Breast epithelium (tissue), 4 donors: ENCODE measurements at regions not wholly inside any gene's neighbourhood (a gene's known extent, or its start where the extent isn't known, plus 50 kb on each side); places are given as distances from the start of the nearest gene placed in this dataset.

Experiments used
- DNase-seq, 2 donors: peaks; one replicate each; pipeline ENCODE4 v3.0.0-alpha.2; 2019; ENCODE audit warnings: low spot score in 2 of 2
- H3K27ac ChIP-seq, 2 donors: fragments of 200-600 bp; sonication (generic) in 1 of 2; one replicate each; pipeline ENCODE4 v1.5.1; 2016 to 2019; ENCODE audit warnings: mild to moderate bottlenecking in 1 of 2
- H3K27me3 ChIP-seq, 2 donors: fragments of 200-600 bp; sonication (generic) in 1 of 2; one replicate each; pipeline versions ENCODE4 v1.5.1 to v1.6.0; 2017 to 2019; ENCODE audit warnings: control low read depth in 1 of 2, mild to moderate bottlenecking in 1 of 2
- H3K36me3 ChIP-seq: fragments of 200-600 bp; one replicate; pipeline ENCODE4 v1.5.1; 2019
- H3K4me1 ChIP-seq, 2 donors: fragments of 200-600 bp; sonication (generic); one replicate each; pipeline ENCODE4 v1.5.1; 2016 to 2019; ENCODE audit warnings: control low read depth in 1 of 2
- H3K4me3 ChIP-seq, 3 donors: fragments of 200-600 bp; sonication (generic); 1 replicate in 2 of 3; 2 replicates in 1 of 3; pipeline ENCODE4 v1.5.1; 2016 to 2019; ENCODE audit warnings: mild to moderate bottlenecking in 3 of 3, moderate library complexity in 2 of 3
- H3K9me3 ChIP-seq, 2 donors: fragments of 200-600 bp; sonication (generic) in 1 of 2; one replicate each; pipeline ENCODE4 v1.5.1; 2016 to 2019; ENCODE audit warnings: control low read depth in 1 of 2
- POLR2A ChIP-seq: fragments of 450-650 bp; IDR thresholded peaks from one replicate; pipeline ENCODE4 v1.6.1; 2016; ENCODE audit warnings: antibody characterized with exemption, mild to moderate bottlenecking, moderate library complexity
- POLR2AphosphoS5 ChIP-seq, 3 donors: sonication (generic); formaldehyde crosslinking; IDR thresholded peaks; one replicate each; pipeline ENCODE4 v1.6.1; 2017; ENCODE audit warnings: antibody characterized with exemption in 3 of 3
- intact Hi-C: fragments of 100-400 bp; cut with DNase I; formaldehyde crosslinking; loops from one replicate; pipeline ENCODE4 v1.15.1; 2023; ENCODE audit warnings: low total_unique reads
- TF ChIP-seq, protein P1 (sequence below), 3 donors: fragments of 450-650 bp; IDR thresholded peaks; one replicate each; pipeline ENCODE4 v1.5.1; 2016 to 2017; ENCODE audit warnings: antibody characterized with exemption in 3 of 3, mild to moderate bottlenecking in 3 of 3, moderate library complexity in 3 of 3

DNA sequence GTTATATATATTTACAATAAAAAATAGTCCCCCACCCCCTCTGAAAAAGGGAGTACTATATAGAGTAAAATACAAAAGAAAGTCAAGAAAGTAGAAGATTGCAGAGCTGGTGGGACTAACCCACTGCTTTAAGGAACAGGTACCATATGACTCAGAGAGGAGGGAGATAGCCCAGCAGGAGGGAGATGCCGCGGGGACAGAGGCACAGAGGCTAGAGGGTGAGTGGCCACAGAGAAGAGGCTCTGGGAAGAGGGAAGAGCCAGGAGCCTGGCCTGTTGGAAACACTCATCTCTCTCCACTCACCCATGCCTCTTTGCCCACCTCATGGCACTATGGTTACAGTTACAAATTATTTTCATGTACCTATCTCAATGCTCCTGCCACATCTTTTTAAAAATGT, 53.6 kb upstream of the LYVE1 start:
- Histone ChIP-seq H3K9me3 (no peaks in the 10 kb centered on the region), H3K27ac (no peak overlapping the region), H3K4me1 (no peaks in the 10 kb centered on the region), H3K4me3 (no peak overlapping the region), H3K36me3 (no peaks in the 10 kb centered on the region), H3K27me3 (no peaks in the 10 kb centered on the region)
- no peak for DNase-seq
- TF ChIP-seq, protein P1, sequence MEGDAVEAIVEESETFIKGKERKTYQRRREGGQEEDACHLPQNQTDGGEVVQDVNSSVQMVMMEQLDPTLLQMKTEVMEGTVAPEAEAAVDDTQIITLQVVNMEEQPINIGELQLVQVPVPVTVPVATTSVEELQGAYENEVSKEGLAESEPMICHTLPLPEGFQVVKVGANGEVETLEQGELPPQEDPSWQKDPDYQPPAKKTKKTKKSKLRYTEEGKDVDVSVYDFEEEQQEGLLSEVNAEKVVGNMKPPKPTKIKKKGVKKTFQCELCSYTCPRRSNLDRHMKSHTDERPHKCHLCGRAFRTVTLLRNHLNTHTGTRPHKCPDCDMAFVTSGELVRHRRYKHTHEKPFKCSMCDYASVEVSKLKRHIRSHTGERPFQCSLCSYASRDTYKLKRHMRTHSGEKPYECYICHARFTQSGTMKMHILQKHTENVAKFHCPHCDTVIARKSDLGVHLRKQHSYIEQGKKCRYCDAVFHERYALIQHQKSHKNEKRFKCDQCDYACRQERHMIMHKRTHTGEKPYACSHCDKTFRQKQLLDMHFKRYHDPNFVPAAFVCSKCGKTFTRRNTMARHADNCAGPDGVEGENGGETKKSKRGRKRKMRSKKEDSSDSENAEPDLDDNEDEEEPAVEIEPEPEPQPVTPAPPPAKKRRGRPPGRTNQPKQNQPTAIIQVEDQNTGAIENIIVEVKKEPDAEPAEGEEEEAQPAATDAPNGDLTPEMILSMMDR (IDR thresholded peaks at IDR 0.05): no peak
- TF ChIP-seq POLR2AphosphoS5 (IDR thresholded peaks at IDR 0.05) (no peak), POLR2A (no peak)
- intact Hi-C loops: loop anchor here (10.0 kb wide), 1 partner anchor 113 kb away; no protein-coding TSS in a partner anchor

DNA sequence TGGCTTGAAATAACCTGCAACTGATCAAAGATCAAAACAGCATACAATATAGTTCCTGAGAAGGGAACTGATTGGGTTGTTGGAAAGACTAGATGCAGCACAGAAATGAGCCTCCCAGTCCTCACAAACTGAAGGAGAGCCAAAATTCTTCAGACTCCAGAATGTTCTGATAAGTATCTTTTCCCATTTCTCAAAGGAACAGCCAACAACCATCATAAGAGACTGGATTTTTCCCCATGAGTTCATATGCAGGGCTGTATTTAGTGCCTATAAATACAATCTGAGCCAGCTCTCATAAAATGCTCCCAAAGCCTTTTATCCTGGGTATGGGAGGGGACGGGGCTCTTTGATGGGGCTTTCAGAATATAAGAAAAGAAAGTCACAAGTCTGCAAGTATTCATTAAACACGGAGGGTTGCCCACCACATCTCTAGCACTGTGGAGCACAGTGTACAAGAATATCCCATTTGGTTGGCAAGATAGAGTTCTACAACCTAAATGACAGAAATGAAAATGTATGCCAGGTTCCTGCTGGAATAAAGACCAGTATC, 50.7 kb upstream of the LYVE1 start:
- intact Hi-C loops: no loop called here

DNA sequence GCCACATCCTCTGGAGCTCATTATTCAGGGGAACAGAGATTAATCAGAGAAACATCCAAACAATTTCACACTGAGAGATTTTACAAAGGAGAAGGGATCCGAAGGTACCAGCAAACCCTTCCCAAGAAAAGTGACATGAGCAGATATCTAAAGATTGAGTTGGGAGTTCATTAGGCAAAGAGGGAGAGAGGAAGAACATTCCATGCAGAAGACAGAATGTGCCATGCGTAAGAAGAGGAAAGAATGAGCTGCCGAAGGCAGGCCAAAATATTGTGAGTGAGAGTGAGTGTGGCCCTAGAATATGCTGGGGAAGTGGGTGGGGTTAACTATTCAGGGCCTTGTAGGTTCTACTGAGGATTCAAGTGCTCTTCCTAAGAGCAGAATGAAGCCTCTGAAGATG, 50.0 kb upstream of the LYVE1 start:
- Histone ChIP-seq H3K27me3 (no peaks in the 10 kb centered on the region), H3K27ac (no peak overlapping the region), H3K4me1 (no peaks in the 10 kb centered on the region), H3K36me3 (no peaks in the 10 kb centered on the region), H3K4me3 (no peak overlapping the region), H3K9me3 (no peaks in the 10 kb centered on the region)
- intact Hi-C loops: no loop called here
- TF ChIP-seq, protein P1 (IDR thresholded peaks at IDR 0.05): no peak
- no peak for TF ChIP-seq POLR2A
- TF ChIP-seq POLR2AphosphoS5 (IDR thresholded peaks at IDR 0.05): no peak
- DNase-seq: no peak

More for the DNA sequence above, 50.7 kb upstream of the LYVE1 start:
- Histone ChIP-seq H3K4me1 (no peaks in the 10 kb centered on the region), H3K4me3 (no peak overlapping the region), H3K27ac (no peak overlapping the region), H3K27me3 (no peaks in the 10 kb centered on the region), H3K9me3 (no peaks in the 10 kb centered on the region), H3K36me3 (no peaks in the 10 kb centered on the region)
- TF ChIP-seq POLR2AphosphoS5 (IDR thresholded peaks at IDR 0.05) (no peak), POLR2A (no peak)
- TF ChIP-seq, protein P1 (IDR thresholded peaks at IDR 0.05): no peak
- DNase-seq: no peak
